ENCODE measurements at regions not wholly inside any gene's neighbourhood (a gene's known extent, or its start where the extent isn't known, plus 50 kb on each side); places are given as distances from the start of the nearest gene placed in this dataset.

DNA sequence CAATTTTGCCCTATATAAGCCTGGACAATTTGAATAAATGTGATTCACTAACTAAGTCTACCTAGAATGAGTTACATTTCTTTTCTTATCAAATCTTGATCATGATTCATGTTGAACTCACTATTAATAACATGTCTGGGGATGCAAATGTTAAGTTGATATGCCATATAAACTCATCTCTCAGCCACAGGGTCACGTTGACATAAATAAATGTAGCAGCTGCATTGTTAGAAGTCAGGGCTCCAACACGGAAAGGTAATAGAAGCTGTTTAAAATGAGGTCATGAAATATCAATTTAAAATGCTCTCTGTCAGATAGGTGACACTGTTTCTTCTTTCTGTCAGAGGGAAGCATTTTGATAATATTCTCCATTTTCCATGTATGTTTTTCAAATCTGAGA lies 521.9 kb downstream of the CCDC85A start:
- no peak for DNase-seq (ENCODE audit: low read depth in 4 of 4, low spot score in 1 of 4)

DNA sequence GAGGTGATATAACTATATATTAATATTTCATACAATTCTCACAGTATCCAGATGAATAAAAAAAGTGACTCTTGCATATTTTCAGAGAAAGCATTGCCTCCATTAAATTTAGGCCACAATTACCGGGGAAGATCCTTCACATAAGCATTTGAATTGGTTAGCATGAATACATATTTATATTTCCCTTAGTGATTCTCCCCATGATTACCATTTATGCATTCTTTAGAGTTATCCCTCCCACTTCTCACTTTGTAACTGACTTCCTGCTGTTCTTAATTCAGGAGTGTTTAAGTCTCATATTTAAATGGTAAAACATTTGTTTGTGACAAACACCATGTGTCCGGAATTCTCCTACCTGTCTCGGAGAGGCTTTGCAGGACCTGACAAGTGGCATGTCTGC lies 523.4 kb downstream of the CCDC85A start:
- DNase-seq (ENCODE audit: low read depth in 4 of 4, low spot score in 1 of 4): no peak

DNA sequence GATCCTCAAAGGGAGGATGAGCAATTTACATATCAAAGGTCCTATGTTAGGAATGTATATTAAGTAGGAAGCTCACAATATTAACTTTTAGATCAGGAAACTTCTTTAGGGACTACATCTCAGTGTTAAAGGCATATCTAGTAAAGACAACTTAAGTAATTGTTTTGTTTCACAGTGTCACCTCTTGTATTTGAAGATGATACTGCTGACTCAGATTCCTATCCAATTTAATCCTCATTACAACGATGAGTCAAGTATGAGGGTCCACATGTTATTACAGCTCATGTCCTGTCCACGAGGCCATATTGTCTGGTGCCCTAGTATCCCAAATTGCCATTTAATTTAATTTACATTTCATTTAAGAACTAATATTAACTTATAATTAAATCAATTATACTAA lies 523.9 kb downstream of the CCDC85A start:
- DNase-seq (ENCODE audit: low read depth in 4 of 4, low spot score in 1 of 4): no peak

DNA sequence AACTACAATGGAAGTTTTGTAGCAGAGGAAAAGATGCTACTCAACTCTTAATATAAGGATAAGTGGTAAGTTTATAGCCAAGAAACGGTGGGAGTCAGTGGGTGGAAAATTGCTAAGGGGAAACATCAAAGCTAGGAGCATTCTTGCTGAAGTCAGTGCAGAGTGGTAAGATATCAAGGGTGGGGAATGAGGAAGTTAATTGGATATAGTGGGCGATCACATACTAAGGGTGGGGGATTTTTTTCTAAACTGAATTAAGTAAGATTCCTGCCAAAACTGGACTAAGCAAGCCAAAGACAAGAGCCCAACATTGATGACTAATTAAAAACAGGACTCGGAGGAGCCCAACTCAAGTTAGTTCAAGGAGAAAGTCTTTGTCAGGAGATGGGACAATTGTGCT lies 525.4 kb downstream of the CCDC85A start:
- DNase-seq (ENCODE audit: low read depth in 4 of 4, low spot score in 1 of 4): no peak

DNA sequence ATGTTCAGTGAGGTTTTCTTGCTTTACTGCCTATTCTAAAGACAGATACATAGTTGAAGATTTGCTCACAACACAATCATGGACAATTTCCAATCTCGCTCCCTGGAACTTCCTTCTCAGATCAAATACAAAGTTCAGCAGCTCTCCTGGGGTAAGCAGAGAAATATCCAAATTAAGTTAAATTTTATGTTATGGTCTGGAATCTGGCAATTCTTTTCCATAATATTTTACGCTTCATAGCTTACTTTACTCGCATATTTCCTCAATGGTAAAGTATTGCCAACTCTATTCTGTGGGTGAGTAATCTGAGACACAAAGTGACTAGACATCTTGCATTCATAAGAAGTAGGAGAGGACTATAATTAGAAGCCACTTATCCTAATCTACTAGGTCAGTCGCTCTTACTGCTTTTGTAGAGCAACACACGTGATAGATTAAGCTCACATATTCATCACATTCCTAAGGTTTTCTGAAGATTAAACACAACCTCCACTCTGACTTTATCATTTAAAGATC lies 529.4 kb downstream of the CCDC85A start:
- DNase-seq (ENCODE audit: low read depth in 4 of 4, low spot score in 1 of 4): no peak

DNA sequence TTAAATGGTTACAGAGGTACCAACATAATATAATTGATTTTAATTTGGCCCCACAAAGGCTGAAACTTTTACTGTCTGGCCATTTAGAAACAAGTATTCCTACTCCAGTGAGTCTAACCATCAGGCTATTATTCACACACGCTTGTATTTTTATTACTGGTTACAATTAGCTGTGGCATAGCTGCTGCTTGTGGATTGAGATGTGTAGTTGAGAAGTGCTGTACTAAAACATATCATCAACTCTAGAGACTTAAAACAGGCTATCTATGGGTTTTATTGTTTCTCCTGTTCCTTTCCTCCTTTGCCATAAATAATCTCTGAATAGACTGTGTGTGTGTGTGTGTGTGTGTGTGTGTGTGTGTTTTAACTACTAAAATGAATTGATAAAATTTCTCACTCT lies 530.2 kb downstream of the CCDC85A start:
- DNase-seq (ENCODE audit: low read depth in 4 of 4, low spot score in 1 of 4): no peak

DNA sequence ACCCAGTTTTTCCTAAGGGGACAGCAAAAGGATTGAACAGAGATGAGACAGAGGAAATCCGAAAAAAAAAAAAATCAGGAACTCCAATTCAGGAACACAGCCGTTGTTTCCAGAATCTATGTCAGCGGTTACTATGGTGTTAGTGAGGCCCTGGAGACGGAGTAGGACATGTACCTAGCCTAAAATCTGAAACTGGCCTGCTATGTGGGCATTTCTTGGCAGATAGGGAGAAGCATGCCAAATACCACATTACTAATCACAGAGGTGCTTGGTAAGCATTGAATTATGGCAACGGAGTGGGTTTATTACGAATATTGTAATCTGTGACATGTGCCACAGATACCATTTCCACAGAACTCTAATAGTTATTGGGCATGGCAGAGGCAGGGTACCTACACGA lies 530.6 kb downstream of the CCDC85A start:
- no peak for DNase-seq (ENCODE audit: low read depth in 4 of 4, low spot score in 1 of 4)

DNA sequence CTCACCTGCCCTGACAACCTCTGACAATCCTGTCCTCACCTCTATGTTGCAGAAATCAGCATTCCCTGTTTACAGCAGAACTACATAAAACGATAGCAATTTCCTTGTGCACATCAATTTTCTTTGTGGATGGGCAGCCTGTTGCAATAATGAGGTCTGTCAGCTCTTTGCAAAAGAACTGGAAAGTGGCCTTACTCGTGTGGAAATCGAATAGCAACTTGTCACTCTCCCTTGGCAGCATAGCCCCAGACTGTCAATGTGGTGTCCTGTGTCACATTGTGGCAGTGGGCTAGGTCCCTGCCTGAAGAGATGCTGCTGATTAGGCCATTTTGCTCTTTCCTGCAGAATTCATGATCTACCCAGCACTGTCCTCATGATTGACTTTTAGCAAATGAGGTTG lies 531.9 kb downstream of the CCDC85A start:
- DNase-seq (ENCODE audit: low read depth in 4 of 4, low spot score in 1 of 4): no peak

DNA sequence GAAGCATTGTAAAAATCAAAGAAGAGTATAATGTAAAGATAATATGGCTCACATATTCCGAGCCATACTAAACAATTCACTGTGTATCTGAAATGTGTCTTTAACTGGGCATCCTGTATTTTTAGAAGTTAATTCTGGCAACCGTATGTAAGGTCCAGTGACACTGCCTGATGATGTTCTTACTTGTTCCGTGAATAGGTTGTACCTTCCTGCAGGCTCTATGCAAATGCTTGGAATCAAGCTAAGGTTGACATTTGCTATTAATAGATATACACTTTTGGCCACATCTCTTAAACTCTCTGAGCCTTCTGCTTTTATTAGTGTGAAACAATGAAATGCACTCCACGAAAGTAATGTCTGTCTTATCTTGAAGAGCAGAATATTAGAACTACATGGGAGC lies 534.6 kb downstream of the CCDC85A start:
- no peak for DNase-seq (ENCODE audit: low read depth in 4 of 4, low spot score in 1 of 4)

DNA sequence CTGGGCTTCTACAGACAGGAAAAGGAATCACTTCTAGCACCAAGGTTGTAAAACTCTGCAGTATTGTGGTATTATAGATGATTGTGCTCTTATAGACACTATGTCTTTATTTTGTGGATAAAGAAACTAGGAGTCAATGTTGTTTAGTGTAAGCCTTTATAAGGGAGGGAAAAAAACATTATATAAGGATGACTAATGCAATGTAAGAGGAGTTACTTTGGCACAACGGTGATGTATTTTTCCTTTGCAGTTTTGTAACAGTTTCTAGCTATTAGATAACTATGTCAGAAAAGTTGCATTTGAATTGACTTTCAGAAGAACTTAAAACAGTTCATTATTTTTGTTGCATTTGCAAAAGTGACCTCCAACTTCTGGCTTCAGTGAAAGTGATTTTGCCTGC lies 545.4 kb downstream of the CCDC85A start:
- DNase-seq (ENCODE audit: low read depth in 4 of 4, low spot score in 1 of 4): no peak

DNA sequence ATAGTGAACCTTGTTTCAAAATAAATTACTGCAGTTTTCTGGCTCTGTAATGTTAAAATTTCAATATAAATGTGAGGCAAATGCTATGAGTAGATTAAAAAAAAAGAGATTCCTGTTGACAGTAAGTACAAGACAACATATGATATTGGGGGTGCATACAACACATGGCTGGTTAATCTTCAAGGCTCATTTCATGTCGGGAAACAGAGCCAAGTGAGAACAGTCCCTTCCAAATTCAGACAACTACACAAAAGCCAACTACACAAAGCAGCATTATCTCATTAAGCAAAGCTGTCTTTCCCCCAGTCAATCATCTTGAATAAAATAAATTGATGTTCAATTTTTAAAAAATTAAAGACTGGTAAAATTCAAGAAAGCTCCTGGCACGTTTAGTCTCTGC lies 549.2 kb downstream of the CCDC85A start:
- no peak for DNase-seq (ENCODE audit: low read depth in 4 of 4, low spot score in 1 of 4)

DNA sequence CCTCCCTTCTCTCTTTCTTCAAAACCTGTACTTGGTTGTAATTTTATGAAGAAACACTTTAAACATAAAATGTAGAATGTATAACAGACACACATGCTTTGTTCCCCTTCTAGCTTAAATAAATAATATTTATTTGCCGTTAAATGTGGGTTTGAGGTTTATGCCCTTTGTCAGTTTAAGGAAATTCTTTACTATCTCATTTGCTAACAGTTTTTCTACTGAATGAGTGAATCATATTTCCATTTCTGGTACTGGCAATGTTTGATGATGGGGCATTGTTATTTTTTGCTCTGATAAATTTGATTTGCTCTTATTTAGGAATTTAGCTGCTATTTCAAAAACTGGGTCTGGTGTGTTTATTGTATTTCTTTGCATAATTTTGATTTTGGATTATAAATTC lies 555.6 kb downstream of the CCDC85A start:
- DNase-seq (ENCODE audit: low read depth in 4 of 4, low spot score in 1 of 4): no peak

DNA sequence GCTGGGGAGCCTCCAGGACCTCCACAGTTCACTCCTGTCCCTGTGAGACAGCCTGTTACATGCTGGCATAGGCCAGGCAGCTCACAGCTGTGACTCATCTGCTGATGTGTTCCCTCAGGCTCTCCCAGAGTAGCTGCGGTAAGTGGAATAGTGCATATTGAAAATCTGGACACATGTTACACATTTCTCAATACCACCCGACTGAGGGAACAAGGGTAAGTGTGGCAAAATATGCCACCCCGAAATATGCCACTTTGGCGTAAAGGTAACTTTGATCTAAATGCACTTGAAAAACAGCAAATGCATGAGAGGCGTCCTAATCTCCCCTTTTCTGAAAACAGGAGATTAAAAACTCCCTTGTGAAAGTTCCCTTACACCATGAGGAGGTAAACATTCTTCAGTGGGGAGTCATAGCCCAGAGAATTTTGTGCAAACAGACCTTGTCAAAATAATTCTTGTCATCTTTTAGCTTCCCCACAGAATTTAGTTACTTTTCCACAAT lies 557.9 kb downstream of the CCDC85A start:
- DNase-seq (ENCODE audit: low read depth in 4 of 4, low spot score in 1 of 4): no peak

DNA sequence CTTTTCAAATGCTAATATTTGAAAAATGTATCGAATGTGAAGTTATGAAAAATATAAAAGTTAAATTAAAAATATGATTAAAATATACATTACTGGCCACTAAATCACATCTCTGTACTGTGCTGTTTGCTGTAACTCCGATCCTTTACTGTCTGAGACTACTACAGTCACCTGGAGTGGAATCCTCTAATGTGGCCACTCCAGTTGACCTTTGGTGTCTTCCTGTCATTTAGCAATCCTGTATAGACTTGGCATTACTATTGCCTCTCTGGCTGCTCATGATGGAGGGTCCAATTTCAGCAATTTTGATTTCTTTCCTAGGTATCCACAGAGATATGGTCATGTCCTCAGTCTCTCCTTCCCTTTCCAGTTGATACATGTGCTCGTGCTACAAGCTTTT lies 560.0 kb downstream of the CCDC85A start:
- DNase-seq (ENCODE audit: low read depth in 4 of 4, low spot score in 1 of 4): no peak

DNA sequence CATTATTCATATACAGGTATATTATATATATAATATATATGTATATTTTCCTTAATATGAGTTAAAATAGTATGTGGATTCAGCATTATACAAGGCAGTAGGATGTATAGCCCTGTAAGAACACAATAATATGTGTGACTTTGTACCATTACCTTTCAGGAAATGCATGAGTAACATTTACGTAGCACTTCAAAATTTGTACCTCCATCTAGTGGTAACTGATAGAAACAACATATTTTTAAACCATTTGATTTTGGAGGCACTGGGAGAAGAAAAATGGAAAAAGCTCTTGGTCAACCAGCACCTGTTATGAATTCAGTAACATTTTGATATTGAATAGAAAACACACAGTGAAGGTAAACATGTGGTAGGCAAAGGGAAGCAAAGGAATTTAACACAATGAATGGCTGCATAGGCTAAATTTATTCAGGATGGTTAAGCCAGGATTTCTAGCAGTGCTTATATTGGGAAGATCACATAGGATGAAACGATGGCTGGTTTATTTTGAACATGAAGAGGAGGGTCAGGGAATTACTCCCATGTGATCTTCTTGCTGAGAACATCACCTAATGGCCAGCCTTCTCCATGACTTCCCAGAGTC lies 565.5 kb downstream of the CCDC85A start:
- DNase-seq (ENCODE audit: low read depth in 4 of 4, low spot score in 1 of 4): no peak

DNA sequence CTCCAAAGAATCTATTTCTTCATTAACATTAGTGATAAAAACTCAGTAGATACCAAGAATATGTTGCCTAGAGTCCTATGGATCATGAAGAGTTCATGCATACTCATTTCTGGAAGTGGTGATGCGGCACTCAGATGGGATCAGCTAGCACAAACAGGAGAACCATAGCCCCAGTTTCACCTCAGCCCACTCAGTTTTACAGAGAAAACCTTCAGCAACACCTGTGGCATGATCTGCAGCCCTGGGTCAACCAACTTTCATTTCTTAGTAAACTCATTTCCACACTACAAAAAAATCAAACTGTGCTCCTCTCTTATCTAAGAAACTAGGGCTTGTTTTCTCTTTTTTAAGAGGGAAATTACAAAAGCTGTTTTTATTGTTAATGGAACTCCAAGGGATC lies 569.4 kb downstream of the CCDC85A start:
- no peak for DNase-seq (ENCODE audit: low read depth in 4 of 4, low spot score in 1 of 4)

DNA sequence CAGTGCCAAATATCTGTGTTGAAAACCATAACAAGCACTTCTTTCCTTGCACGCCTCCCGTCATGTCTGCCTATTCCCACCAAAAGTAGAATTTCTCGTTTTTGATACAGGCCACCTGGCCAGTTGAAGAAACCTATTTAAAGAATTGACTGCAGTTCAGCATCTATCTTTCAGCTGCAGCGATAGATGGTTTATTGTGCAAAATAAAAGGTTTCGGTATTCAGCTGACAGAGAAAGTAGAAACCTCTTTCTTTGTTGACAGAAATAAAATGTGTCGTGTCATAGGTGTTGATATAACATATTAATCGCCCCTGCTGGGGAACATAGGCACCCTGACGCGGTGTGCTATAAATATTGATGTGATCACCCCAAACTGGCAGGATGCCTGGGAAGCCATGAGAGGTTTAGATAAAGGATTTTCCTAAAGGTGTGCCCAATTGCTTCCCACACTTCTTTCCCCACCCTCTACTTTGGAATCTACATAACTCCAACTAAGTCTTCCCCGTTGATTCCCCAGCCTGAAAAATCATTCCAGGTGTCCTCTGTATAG lies 570.4 kb downstream of the CCDC85A start:
- no peak for DNase-seq (ENCODE audit: low read depth in 4 of 4, low spot score in 1 of 4)

DNA sequence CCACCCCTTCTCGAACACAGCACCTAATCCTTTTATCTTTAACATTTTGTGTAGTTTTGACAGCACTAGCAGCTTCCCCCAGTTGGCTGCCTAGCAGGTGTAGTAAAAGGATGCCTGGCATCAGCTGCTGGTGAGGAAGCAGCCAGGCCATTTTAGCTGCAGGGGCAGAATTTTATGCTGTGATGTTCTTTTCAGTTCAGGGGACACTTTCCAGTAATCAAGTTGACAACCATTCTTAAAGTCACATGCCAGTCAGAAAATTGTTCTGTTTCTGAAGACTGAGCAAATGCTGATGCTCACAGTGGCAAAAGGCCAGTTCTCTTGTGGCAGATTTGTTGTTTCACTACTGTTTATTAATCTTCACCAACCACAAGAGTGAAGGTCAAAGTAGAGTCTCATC lies 570.8 kb downstream of the CCDC85A start:
- DNase-seq (ENCODE audit: low read depth in 4 of 4, low spot score in 1 of 4): no peak

DNA sequence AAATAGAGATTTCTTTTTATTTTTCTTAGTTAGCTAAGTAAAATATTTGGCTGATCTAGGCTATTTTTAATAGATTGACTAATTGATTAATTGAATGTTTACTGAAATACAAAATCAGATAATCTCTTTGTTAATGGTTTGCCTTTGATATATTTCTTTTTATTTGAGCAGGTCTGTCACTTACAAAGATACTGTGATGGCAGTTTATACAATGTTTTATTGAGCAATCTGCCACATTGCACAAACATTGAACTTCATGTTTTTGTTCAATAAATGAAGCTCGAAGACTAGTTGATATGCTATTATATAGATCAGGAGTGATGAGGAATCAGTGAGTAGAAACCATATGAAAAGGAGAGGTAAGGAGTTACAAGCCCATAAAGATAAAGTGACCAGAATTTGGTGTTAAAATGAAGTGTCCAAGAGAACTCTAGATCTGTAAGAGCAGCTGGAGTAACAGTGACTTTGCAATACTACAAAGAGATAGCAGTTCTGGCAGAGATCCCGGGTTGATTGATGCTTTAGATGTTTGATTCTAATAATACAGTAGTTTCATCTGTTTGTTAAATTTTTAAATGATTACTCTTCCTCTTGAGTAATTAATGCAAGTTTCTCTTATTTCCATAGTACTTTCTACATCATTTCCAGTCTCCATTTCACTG lies 574.2 kb downstream of the CCDC85A start:
- no peak for DNase-seq (ENCODE audit: low read depth in 4 of 4, low spot score in 1 of 4)

DNA sequence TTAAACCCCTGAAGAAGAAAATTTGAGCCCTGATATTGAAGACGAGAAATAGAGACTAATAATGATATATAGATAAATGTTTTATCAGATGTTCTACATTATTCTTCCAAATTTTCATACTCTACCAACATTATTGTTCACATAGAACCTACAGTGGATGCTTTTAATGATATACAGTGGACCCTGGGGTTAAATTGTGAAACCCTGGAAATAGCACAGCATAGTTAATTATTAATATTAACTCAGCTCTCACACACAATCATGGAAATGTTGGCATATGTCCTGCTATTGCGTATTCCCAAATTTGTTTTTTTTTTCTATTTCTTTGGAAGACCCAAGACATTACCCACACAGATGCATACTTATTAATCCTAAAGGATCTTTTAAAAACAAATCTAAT lies 579.9 kb downstream of the CCDC85A start:
- DNase-seq (ENCODE audit: low read depth in 4 of 4, low spot score in 1 of 4): no peak

DNA sequence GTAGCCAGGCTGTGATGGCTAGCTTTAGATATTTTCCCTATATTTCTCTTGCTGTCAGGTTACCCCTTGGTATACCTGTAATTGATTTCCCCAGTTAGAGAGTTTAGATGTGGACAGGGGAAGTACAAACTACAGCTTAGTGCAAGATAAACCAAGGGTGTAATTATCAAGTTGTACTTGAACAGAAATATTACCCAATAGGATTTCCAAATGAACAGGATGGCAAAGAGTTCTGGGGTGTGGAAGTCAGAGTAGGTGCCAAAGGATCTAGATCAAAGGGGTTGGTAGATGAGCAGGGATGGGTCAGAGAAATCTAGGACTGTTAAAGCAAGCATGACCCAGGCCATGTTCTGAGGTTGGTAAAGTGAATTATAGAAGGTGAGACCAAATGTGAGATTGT lies 585.2 kb downstream of the CCDC85A start:
- no peak for DNase-seq (ENCODE audit: low read depth in 4 of 4, low spot score in 1 of 4)

DNA sequence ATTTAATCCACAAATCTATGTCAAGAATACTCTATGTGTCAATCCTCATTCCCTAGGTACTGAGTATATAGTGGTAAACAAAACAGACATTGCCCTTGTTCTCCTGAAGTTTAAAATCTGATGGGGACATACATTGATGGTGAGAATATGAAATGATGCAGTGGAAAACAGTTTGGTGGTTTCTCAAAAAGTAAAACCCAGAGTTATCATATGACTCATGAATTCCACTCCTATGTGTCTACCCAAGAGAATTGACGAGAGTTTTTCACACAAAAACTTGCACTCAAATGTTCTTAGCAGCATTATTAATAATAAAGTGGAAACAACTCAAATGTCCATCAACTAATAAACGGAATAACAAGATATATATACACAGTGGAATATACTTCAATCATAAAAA lies 586.7 kb downstream of the CCDC85A start:
- DNase-seq (ENCODE audit: low read depth in 4 of 4, low spot score in 1 of 4): no peak

DNA sequence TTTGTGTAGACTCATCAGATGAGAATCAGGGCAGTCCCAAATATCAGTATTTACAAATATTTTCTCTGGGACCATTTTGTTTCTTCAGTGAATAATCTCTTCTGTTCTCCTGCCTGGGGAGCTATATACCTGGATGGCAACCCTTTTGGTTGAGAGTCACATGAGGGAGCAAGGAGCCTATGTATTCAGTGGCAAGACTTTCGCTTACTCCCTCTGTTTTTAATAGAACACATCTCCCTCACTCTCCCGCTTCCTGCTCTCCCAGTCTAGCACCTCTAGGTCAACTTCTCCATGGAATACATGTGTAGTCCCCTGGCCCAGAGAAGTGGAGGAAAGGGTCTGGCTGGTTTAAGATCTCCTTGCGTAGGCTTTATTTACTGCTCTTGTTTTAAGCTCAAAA lies 600.3 kb downstream of the CCDC85A start:
- DNase-seq (ENCODE audit: low read depth in 4 of 4, low spot score in 1 of 4): no peak

All from stimulated activated CD4-positive, alpha-beta T cell treated with anti-CD3 and anti-CD28 coated beads, Interleukin-1b, Interleukin-23, amount 100 ng/mL, for 24 hours (primary cell).